ENCODE measurements at regions not wholly inside any gene's neighbourhood (a gene's known extent, or its start where the extent isn't known, plus 50 kb on each side); places are given as distances from the start of the nearest gene placed in this dataset.
"Not testable (repeated sequence)": the region's sequence is repeated elsewhere in the genome, so short reads cannot be mapped to it uniquely, and the experiment has no call there.

DNA sequence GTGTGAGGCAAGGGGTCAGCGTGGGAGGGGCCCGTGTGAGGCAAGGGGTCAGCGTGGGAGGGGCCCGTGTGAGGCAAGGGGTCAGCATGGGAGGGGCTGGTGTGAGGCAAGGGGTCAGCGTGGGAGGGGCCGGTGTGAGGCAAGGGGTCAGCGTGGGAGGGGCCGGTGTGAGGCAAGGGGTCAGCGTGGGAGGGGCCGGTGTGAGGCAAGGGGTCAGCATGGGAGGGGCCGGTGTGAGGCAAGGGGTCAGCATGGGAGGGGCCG is 119.2 kb downstream of the SEPTIN14 start:
- not testable (repeated sequence) for DNase-seq (ENCODE audit: low spot score)

DNA sequence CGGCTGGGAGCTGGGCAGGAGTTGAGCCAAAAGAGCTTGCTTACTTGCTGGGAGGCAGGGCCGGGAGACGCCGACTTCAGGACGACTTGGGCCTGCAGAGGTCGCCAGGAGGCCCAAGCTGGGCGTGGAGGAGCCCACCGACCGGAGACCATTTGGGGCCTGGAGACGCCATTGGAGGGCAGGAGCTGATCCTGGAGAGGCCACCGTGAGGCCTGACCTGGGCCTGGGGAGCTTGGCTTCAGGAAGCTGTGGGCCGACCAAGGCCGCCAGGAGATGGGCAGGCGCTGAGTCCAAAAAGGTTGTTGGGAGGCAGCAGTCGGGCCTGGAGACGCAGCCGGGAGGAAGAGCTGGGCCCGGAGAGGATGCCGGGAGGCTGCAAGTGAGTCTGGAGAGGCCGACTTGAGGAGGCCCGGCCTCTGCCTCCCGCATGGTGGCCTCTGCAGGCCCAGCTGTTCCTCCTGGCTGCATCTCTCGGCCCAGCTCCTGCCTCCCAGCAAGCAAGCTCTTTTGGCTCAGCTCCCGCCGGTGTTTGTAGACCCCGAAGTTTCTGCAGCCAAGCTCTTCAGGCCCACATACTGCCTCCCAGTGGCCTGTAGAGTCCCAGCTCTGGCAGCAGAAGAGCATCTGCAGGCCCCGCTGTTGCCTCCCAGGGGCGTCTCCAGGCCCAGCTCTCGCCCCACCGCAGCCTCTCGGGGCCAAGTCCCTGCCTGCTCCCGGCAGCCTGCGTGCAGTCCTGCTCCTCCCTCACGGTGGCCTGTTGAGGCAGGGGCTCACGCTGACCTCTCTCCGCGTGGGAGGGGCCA is 119.7 kb downstream of the SEPTIN14 start:
- not testable (repeated sequence) for DNase-seq (ENCODE audit: low spot score)

DNA sequence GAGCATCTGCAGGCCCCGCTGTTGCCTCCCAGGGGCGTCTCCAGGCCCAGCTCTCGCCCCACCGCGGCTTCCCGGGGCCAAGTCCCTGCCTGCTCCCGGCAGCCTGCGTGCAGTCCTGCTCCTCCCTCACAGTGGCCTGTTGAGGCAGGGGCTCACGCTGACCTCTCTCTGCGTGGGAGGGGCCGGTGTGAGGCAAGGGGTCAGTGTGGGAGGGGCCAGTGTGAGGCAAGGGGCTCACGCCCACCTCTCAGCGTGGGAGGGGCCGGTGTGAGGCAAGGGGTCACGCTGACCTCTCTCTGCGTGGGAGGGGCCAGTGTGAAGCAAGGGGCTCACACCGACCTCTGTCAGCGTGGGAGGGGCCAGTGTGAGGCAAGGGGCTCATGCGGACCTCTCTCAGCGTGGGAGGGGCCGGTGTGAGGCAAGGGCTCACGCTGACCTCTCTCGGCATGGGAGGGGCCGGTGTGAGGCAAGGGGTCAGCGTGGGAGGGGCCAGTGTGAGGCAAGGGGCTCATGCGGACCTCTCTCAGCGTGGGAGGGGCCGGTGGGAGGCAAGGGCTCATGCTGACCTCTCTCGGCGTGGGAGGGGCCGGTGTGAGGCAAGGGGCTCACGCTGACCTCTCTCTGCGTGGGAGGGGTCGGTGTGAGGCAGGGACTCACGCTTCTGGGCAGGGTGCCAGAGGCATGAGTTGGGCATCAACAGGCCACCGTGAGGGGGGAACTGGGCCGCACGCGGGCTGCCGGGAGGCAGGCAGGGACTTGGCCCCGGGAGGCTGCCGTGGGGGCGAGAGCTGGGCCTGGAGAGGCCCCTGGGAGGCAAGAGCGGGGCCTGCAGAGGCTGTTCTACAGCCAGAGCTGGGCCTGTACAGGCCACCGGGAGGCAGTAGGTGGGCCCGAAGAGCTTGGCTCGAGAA is 120.6 kb downstream of the SEPTIN14 start:
- not testable (repeated sequence) for DNase-seq (ENCODE audit: low spot score)

DNA sequence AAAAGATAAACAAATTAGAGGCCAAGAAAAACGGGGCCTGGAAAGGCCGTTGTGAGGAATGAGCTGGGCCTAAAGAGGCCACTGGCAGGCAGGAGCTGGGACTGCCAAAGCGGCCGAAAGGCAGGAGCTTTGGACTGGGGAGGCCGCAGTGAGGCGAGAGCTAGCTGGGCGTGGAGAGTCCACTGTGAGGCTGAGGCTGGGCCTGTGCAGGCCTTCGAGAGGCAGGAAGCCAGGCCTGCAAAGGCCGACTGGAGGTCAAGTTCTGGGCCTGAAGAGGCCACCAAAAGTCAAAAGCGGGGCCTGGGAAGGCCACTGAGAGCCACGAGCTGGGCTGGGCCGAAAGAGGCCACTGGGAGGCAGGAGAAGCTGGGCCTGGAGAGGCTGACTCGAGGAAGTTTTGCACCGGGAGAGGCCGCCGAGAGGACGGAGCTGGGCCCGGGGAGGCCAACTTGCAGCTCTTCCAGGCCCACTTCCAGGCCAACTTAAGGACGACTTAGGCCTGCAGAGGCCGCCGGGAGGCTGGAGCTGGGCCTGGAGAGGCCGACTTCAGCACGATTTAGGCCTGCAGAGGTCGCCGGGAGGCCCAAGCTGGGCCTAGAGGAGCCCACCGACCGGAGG is 121.8 kb downstream of the SEPTIN14 start:
- DNase-seq (ENCODE audit: low spot score): not testable (repeated sequence)

DNA sequence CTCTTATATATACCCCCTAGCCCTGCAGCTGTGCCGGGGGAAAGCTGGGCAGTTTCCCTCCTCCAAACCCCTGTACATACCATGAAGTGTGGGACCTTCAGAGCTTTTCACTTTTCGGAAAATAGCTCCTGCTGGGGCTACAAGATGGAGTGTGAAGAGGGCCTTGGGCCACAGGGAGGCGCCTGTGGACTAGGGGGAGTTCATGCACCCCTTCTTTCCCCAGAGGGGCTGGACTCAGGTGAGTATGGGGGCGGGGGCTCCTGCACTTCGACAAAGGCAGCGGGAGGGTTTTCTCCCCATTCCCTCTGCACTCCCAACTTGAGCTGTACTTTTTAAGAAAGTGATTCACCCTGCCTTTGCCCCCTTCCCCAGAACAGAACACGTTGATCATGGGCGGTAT is 122.5 kb downstream of the SEPTIN14 start:
- not testable (repeated sequence) for DNase-seq (ENCODE audit: low spot score)

DNA sequence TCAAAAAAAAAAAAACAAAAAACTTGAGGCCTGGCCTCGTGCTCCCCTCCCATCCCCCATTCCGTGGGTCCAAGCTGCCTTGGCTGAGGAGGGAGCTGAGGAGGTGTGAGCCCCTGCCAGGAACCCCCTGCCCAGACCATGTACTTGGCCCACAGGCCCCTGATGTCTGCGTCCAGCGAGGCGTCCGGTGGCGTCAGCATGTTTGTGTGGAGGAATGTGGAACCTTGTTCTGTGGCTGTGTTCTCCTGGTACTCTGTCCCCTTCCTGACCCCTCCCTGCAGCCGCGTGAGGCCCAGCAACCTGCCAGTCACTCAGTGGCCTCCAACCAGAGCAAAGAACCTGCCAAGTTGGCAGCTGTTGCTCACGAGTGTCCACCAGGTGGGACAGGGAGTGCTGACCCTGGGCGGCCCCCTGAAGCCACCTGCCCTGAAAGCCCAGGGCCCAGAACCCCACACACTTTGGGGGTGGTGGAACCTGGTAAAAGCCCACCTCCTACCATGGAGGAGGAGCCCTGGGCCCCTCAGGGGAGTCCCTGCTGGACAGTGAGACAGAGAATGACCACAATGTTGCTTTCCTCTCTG is 125.8 kb downstream of the SEPTIN14 start:
- DNase-seq (ENCODE audit: low spot score): not testable (repeated sequence)

DNA sequence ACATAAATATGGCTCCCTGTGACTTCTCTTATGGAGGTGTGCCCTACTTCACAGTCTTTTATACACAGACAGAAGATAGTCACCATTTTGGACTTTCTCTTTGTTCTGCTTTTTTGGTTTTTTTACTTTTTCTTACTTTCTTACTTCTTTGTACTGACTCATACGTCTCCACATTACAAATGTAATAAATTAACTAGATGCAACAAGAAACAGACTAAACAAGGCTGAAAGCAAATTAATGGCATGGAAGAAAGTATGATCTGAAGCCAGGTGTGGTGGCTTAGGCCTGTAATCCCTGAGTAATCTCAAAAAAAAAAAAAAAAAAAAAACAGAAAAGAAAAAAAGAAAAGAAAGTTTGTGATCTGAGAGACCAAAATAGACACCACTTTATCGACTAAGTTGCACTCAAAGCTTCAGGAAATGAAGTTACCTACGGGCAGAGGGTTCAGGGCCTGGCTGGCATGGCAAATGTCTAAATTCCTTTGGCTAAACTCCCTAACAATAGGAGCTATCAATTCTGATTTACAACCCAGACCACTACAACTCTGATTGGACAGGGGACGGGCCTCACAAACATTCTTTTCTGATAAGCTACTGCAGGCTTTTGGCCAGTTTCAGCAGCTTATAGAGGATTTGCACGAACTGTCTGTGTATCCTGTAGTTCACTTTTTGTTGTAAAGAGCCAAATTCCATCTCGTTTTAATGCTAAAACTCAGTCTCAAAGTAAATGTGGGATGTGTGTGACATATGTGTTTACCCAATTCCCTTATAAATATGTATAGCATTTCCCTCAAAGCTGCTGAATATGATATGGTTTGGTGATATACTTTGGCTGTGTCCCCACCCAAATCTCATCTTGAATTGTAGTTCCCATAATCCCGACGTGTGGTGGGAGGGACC is 129.1 kb downstream of the SEPTIN14 start:
- DNase-seq (ENCODE audit: low spot score): peak; percentile 69

DNA sequence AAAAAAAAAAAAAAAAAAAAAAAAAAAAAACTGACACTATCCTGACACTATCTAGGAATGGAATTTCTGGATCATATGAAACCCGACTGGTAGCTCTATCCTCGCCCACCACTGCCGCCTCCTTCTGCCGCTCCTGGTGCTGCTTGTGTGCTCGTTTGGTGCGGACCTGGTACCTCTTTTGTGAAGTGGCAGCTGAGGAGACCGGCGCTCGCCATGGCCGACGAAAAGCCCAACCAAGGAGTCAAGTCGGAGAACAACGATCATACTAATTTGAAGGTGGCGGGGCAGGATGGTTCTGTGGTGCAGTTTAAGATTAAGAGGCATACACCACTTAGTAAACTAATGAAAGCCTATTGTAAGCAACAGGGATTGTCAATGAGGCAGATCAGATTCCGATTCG is 130.6 kb downstream of the SEPTIN14 start:
- no peak for DNase-seq (ENCODE audit: low spot score)

DNA sequence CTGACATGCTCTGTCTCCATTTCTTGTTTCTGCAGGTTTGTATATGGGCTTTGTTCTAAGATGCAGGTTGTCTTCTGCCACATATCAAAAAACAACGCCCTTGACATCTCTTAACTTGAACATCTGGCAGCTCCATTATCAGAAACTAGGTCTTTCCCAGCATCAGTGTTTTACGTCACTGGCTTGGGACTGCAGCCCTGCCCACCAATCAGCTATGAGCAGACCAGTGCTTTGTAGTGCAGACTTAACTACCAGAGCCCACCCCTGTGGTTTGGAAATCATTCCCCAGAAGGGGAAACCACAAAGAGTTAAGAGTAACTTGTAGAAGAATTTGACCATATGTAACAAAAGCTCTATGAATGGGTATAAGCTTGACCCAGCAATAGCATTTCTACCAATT is 132.4 kb downstream of the SEPTIN14 start:
- no peak for DNase-seq (ENCODE audit: low spot score)

DNA sequence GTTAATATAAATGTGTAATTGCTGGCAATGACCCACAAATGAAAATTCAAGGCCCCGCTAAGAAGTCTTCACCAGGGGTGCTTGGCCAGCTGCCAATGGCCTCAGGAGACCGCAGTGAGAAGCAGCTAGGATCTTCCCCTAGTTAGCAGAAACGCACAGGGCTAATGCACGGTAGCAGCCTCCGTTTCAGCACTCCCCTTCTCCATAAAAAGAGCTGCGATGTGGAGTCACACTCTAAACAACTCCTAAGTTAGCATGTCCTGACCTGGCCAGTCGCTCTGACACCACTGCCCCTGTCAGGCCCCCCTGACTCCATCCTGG is 139.0 kb downstream of the SEPTIN14 start:
- no peak for DNase-seq (ENCODE audit: low spot score)

DNA sequence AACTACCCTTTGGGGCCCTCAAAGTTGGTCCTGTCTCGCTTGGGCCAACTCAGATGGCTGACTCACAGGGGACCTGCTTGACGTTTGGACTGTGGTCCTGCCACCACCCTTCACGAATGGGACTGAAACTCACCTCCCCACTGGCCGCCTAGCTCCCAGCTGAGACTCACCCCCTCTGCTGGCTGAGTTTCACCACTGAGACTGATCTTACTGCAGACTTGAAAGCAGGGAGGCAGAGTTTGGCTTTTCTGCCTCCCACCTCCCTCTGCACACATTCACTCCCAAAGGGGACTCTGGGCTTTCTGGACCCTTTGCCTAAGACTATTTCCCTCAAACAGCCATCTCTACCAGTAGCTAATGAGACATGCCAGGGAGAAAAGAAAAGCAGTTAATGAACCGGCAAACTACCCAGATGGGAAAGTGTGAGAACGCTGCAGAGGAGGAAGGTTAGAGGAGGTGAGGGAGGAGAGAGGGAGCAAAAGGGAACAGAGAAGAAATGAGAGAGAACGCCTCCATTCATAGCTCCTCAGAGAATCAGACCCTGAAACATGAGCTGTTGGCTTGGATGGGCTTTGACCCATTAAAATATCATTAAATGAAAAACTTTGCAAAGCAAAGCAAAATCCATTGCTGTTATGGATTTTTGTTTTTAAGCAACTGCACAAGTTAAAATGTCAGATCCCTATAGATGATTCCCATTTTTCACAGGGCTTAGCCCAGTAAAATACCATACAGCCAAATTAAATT is 139.5 kb downstream of the SEPTIN14 start:
- not testable (repeated sequence) for DNase-seq (ENCODE audit: low spot score)

DNA sequence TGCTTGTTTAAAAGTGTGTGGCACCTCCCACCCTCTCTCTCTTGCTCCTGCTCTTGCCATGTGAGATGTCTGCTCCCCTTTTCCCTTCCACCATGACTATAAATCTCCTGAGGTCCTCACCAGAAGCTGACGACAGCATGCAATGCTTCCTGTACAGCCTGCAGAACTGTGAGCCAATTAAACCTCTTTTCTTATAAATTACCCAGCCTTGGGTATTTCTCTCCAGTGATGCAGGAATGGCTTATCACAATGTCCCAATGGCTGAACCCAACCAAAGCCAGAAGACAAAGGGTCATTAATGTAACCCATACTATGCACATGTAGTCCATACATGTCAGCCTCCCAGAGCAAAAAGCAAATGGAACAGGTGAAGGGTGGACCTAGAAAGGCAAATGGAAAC is 141.5 kb downstream of the SEPTIN14 start:
- not testable (repeated sequence) for DNase-seq (ENCODE audit: low spot score)

DNA sequence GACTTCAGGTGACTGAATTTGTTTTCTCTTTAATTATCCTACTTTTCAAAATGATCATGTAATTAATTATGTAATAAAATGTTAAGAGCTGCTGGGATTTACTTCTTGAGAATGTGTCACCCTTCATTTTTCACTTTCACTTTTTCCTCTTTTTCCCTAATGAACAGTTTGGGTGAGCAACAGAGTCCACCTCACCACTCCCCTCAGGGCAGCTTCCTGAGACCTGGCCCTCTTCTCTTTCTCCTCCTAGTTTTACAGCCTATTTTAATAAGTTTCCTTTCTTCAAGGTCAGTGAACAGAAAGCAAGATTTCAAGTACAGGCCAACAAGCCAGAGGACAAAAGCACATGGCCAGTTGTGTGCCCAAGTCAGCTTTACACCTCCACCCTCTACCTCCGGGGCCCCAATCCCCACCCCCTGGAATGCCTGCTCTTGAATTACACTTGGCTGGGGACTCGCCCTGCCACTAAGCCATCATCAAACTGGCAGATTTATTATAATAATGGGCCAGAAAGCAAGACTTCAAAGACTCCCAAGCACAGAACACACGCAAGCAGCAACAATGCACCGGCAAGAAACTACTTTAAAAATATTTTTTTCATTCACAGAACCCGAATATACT is 143.1 kb upstream of the VOPP1 start:
- peak; percentile 15 for DNase-seq (ENCODE audit: low spot score)

DNA sequence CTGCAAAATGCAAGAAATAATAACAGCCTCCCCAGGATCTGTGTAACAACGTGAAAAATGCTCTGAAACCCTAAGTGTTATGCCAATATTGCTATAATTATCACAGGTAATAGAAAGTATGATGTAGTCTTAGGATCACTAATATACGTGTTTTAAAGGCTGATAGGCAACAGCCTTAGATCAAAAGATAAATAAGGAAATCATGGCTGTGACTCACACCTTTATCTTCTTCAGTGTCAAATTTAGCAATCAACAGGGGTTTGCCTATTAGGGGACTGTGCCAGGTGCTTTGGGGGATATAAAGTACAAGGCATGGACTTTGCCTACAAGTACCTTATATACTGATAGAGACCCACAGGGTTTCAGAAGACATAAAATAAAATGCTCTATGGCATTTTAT is 142.1 kb upstream of the VOPP1 start:
- DNase-seq (ENCODE audit: low spot score): not testable (repeated sequence)

DNA sequence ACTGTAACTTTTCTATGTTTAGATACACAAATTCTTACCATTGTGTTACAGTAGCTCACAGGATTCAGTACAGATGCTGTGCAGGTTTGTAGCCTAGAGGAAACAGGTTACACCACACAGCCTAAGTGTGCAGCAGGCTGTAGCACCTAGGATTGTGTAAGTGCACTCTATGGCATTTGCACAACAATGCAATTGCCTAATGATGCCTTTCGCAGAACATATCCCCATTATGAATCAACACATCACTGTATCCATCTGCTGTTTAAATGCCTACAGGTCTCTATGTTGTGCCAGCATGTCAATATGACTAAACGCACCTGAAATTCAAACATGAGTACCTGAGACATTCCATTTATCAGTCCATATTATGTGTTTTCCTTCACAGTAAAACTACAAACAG is 138.0 kb upstream of the VOPP1 start:
- DNase-seq (ENCODE audit: low spot score): not testable (repeated sequence)

DNA sequence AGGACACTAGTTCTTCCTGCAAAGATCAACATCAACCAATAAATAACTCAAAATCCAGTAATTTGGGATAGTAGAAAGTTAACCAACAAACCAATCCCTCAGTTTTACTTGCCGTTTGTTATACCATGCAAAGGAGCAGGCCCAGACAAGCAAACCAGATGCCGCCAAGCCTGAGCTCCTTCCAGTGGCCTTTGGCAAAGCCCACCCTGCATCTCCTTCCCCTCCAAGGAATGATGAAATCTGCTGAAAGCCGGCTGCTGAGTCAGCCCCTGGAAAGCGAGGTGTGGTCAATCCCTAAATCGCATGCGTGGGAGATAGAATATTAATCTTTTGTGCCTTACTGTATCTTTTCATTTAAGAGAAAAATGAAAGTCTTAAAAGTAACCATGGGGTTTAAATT is 135.7 kb upstream of the VOPP1 start:
- peak; percentile 79 for DNase-seq (ENCODE audit: low spot score)

DNA sequence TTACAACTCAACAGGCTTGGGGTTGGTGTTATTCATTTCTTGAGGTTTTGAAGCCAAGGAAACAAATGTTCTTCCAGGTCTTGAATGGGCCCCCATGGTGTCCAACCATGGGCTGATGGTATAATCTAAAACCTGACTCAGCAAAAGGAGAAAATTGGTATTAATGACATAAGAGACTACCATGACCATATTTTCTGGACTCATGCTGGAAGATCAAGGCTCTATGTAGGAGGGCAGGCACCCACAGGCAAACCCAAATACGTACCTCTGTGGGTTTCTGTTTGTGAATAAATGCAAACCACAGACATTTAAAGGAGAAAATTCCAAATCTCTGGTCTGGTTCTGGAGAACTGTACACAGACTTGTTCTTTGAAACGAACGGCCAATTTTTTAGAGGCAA is 135.1 kb upstream of the VOPP1 start:
- DNase-seq (ENCODE audit: low spot score): not testable (repeated sequence)

DNA sequence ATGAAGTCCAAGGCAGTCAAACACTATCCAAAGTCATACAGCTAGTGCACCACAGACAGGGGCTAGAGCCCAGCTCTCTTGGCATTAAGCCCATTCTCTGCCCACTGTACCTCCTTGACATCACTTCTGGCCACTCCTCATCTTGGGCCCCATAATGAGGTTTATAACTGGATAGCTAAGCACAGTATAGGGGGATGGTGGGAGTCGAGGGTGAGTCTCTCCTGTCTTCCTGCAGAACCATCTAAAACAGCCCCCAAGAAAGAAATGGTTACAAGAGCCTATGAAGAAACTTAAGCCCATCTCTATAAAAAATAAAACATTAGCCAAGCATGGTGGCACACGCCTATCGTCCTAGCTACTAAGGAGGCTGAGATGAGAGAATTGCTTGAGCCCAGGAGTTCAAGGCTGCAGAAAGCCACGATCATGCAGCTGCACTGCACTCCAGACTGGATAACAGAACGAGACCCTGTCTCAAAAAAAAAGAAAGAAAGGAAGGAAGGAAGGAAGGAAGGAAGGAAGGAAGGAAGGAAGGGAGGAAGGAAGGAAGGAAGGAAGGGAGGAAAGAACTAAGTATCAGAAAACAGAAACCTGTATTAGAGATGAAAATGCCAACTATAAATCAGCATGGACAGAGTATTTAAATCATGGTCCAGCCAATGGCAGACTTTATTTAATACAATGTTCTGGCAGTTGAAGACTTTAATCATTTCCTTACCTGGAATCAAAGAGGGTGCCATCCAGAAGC is 134.3 kb upstream of the VOPP1 start:
- not testable (repeated sequence) for DNase-seq (ENCODE audit: low spot score)
